ENCODE measurements at regions not wholly inside any gene's neighbourhood (a gene's known extent, or its start where the extent isn't known, plus 50 kb on each side); places are given as distances from the start of the nearest gene placed in this dataset.

DNA sequence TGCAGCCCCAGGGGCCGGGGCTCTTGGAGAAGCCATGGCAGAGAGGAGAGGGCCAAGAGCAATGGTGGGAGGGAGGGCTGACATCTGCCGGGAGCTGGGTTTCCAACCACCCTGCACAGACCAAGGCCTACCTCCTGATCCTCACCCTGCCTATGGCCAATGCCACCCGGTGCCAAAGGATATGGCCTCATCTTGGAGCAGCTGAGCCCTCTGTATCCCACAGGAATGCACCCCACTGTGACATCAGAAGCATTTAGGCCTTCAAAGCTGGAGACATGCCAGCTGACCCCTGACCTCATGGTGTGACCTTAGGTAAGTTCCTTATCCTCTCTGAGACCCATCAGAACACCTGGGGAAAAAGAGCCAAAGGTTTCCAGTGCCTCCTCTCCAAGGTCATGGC is 113.6 kb upstream of the ZMIZ1 start:
- intact Hi-C loops (cut with micrococcal nuclease), result no loop called here
- Histone ChIP-seq H3K27ac (ENCODE audit: low read depth, low read length) (no peak overlapping the region), H3K4me3 (replicated peaks in 1 of 2; ENCODE audit: low read depth in 1 of 2, low read length in 2 of 2) (no peak overlapping the region), H3K79me2 (ENCODE audit: insufficient read depth, low read length) (no peaks in the 10 kb centered on the region), H3K36me3 (ENCODE audit: control insufficient read depth in 1 of 2, insufficient read depth in 2 of 2, low read length in 2 of 2) (no peaks in the 10 kb centered on the region), H4K20me1 (ENCODE audit: insufficient read depth) (no peaks in the 10 kb centered on the region), H3K9me2 (ENCODE audit: insufficient read depth) (no peaks in the 10 kb centered on the region), H3K27me3 (ENCODE audit: insufficient read depth, low read length) (no peaks in the 10 kb centered on the region), H3K9ac (ENCODE audit: low read length) (no peak overlapping the region), H3K4me2 (ENCODE audit: low read length) (no peak overlapping the region), H3K9me3 (ENCODE audit: control insufficient read depth in 1 of 2, insufficient read depth in 1 of 2, low read depth in 1 of 2, low read length in 2 of 2) (no peaks in the 10 kb centered on the region), H2AFZ (ENCODE audit: low read depth, low read length, poor library complexity, severe bottlenecking) (no peak overlapping the region), H3K4me1 (ENCODE audit: control insufficient read depth in 1 of 2, insufficient read depth in 2 of 2, low read length in 2 of 2) (peaks cover 0 to 9% of the 10 kb centered on the region in 2 experiments; a peak in 2 of 4 replicates)
- no peak for ATAC-seq
- TF ChIP-seq, protein P1, sequence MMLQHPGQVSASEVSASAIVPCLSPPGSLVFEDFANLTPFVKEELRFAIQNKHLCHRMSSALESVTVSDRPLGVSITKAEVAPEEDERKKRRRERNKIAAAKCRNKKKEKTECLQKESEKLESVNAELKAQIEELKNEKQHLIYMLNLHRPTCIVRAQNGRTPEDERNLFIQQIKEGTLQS (IDR thresholded peaks at IDR 0.05), result no peak
- no peak for TF ChIP-seq CEBPB (IDR thresholded peaks at IDR 0.05; ENCODE audit: low read depth)
- ChIA-PET RAD21 (ENCODE audit: low non-redundant PET in 1 of 2, low total read pairs in 2 of 2, uncharacterized antibody in 2 of 2, unreplicated experiment in 2 of 2) (no interaction called here), POLR2A (interaction anchor here (1.0 kb wide), 1 partner anchor 18 kb away, joined by 3 read pairs; no protein-coding TSS in a partner anchor), CTCF (no interaction called here)
- BruUV-seq (replicated peaks), result no TSS peak
- DNase-seq (ENCODE audit: low read depth, low spot score), result no peak

DNA sequence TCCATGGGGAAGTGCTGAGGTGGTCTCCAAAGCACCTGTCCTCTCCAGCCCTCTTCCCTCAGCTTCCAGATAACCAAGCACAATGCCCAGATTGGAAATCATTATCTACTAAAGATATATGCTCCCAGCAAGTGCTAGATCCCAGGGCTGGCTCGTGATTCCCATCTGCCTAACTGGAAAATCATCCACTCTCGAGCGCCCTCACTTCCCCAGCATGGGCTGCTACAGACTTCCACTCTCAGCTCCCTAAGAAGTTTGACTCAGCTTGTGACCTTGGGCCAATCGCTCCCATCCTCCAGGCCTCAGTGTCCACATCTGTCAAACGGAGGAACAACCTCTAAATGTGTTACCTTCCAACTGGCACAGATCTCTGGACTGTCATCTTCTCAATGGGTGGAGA is 112.4 kb upstream of the ZMIZ1 start:
- CTCF ChIA-PET, result no interaction called here
- no TSS peak for BruUV-seq (replicated peaks)
- no peaks in the 10 kb centered on the region for H3K36me3 ChIP-seq (ENCODE audit: control insufficient read depth in 1 of 2, insufficient read depth in 2 of 2, low read length in 2 of 2)
- H3K4me2 ChIP-seq (ENCODE audit: low read length), result no peak overlapping the region
- no peak for TF ChIP-seq EZH2phosphoT487 (IDR thresholded peaks at IDR 0.05; ENCODE audit: borderline replicate concordance)
- no peak for TF ChIP-seq ELF1 (IDR thresholded peaks at IDR 0.05; ENCODE audit: borderline replicate concordance, low read depth)
- no peak for TF ChIP-seq ZNF274 (IDR thresholded peaks at IDR 0.05; ENCODE audit: low read depth, low read length)
- no peak for TF ChIP-seq SRF (IDR thresholded peaks at IDR 0.05; ENCODE audit: low read depth)
- no peak for TF ChIP-seq EZH2 (IDR thresholded peaks at IDR 0.05)
- no peak for TF ChIP-seq FOSL1 (IDR thresholded peaks at IDR 0.05; ENCODE audit: low read depth)
- TF ChIP-seq ZFX (IDR thresholded peaks at IDR 0.05), result no peak
- TF ChIP-seq, protein P1 (IDR thresholded peaks at IDR 0.05), result no peak
- no peak for TF ChIP-seq SP1 (IDR thresholded peaks at IDR 0.05; ENCODE audit: low read depth)
- TF ChIP-seq JUND (IDR thresholded peaks at IDR 0.05), result no peak
- TF ChIP-seq EGR1 (IDR thresholded peaks at IDR 0.05; ENCODE audit: low read depth), result no peak
- TF ChIP-seq CBX3 (IDR thresholded peaks at IDR 0.05; ENCODE audit: low read depth), result no peak
- TF ChIP-seq REST (IDR thresholded peaks at IDR 0.05; ENCODE audit: low read depth), result no peak
- TF ChIP-seq CEBPB (IDR thresholded peaks at IDR 0.05; ENCODE audit: low read depth), result no peak
- TF ChIP-seq MAX (IDR thresholded peaks at IDR 0.05), result no peak
- TF ChIP-seq POLR2A (IDR thresholded peaks at IDR 0.05; ENCODE audit: borderline replicate concordance, extremely low read depth, insufficient read depth, insufficient read length), result no peak
- no peak for TF ChIP-seq TCF7L2 (IDR thresholded peaks at IDR 0.05; ENCODE audit: borderline replicate concordance, extremely low read depth, insufficient read depth, insufficient read length)
- no peak for TF ChIP-seq POLR2AphosphoS5 (IDR thresholded peaks at IDR 0.05; ENCODE audit: low read depth, low read length)
- no peaks in the 10 kb centered on the region for H3K9me3 ChIP-seq (ENCODE audit: control insufficient read depth in 1 of 2, insufficient read depth in 1 of 2, low read depth in 1 of 2, low read length in 2 of 2)
- RAD21 ChIA-PET (ENCODE audit: low non-redundant PET in 1 of 2, low total read pairs in 2 of 2, uncharacterized antibody in 2 of 2, unreplicated experiment in 2 of 2), result no interaction called here
- DNase-seq (ENCODE audit: low read depth, low spot score) (no peak), ATAC-seq (no peak)
- H3K79me2 ChIP-seq (ENCODE audit: insufficient read depth, low read length), result no peaks in the 10 kb centered on the region
- POLR2A ChIA-PET, result no interaction called here
- intact Hi-C loops (cut with micrococcal nuclease), result no loop called here
- H3K9ac ChIP-seq (ENCODE audit: low read length), result no peak overlapping the region
- peaks cover 0 to 19% of the 10 kb centered on the region in 2 experiments; a peak in 2 of 4 replicates for H3K4me1 ChIP-seq (ENCODE audit: control insufficient read depth in 1 of 2, insufficient read depth in 2 of 2, low read length in 2 of 2)
- no peak overlapping the region for H3K27ac ChIP-seq (ENCODE audit: low read depth, low read length)
- H3K4me3 ChIP-seq (replicated peaks in 1 of 2; ENCODE audit: low read depth in 1 of 2, low read length in 2 of 2), result no peak overlapping the region
- H3K9me2 ChIP-seq (ENCODE audit: insufficient read depth), result no peaks in the 10 kb centered on the region
- H4K20me1 ChIP-seq (ENCODE audit: insufficient read depth), result no peaks in the 10 kb centered on the region
- H2AFZ ChIP-seq (ENCODE audit: low read depth, low read length, poor library complexity, severe bottlenecking), result no peak overlapping the region
- H3K27me3 ChIP-seq (ENCODE audit: insufficient read depth, low read length), result no peaks in the 10 kb centered on the region

Measured in HCT116 (cell line).